22Rv1 (cell line): ENCODE measurements at regions not wholly inside any gene's neighbourhood (a gene's known extent, or its start where the extent isn't known, plus 50 kb on each side); places are given as distances from the start of the nearest gene placed in this dataset.

Source experiments
- ZFX ChIP-seq: fragments of 450-650 bp; IDR thresholded peaks from 2 replicates; pipeline ENCODE4 v1.6.1; 2017; ENCODE audit warnings: antibody characterized with exemption, borderline replicate concordance
- TF ChIP-seq, protein P1 (sequence below): fragments of 450-650 bp; IDR thresholded peaks from 2 replicates; pipeline ENCODE4 v1.5.1; 2017; ENCODE audit warnings: mild to moderate bottlenecking

DNA sequence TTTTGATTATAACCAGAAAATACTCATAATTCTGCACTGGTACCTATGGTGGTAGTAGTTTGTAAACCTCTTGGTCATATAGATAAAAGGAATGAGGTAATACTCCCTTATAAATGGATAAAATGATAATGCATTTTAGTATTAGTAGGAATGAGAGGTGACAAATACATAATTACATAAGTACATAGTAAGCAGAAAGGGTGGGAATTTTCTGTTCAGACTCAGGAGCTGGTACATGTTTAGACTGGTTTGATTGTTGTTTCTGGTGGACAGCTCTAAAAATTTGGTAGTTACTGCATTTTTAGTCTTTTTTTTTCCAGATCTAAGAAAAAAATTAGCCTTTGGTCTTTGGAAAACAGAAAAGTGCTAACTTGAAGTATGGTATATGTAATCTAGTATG, 70.4 kb upstream of the AGA start:
- TF ChIP-seq, protein P1, sequence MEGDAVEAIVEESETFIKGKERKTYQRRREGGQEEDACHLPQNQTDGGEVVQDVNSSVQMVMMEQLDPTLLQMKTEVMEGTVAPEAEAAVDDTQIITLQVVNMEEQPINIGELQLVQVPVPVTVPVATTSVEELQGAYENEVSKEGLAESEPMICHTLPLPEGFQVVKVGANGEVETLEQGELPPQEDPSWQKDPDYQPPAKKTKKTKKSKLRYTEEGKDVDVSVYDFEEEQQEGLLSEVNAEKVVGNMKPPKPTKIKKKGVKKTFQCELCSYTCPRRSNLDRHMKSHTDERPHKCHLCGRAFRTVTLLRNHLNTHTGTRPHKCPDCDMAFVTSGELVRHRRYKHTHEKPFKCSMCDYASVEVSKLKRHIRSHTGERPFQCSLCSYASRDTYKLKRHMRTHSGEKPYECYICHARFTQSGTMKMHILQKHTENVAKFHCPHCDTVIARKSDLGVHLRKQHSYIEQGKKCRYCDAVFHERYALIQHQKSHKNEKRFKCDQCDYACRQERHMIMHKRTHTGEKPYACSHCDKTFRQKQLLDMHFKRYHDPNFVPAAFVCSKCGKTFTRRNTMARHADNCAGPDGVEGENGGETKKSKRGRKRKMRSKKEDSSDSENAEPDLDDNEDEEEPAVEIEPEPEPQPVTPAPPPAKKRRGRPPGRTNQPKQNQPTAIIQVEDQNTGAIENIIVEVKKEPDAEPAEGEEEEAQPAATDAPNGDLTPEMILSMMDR = no peak
- TF ChIP-seq ZFX = no peak
